GM06990 (cell line): ENCODE measurements at regions not wholly inside any gene's neighbourhood (a gene's known extent, or its start where the extent isn't known, plus 50 kb on each side); places are given as distances from the start of the nearest gene placed in this dataset.
A peak's percentile ranks its signal among the peaks of the same experiment; 100 is the strongest.

Experiments used
- DNase-seq: peaks from one replicate; pipeline ENCODE4 v3.0.0-alpha.2; 2011; ENCODE audit not compliant: insufficient read length; ENCODE audit errors: extremely low read depth
- H3K27me3 ChIP-seq: replicated peaks from 2 replicates; pipeline ENCODE4 v1.6.0; 2011; ENCODE audit warnings: low read length; ENCODE audit not compliant: control insufficient read depth, insufficient read depth
- H3K36me3 ChIP-seq: 2 replicates; pipeline ENCODE4 v1.5.1; 2011; ENCODE audit warnings: low read length; ENCODE audit not compliant: control insufficient read depth, insufficient read depth
- H3K4me3 ChIP-seq: replicated peaks from 2 replicates; pipeline ENCODE4 v1.5.1; 2011; ENCODE audit warnings: low read depth, mild to moderate bottlenecking, control low read depth, low read length
- CTCF ChIP-seq: IDR thresholded peaks from 2 replicates; pipeline ENCODE4 v1.5.1; 2011; ENCODE audit warnings: low read length, control low read depth, mild to moderate bottlenecking, inconsistent platforms; ENCODE audit not compliant: insufficient read depth, poor library complexity, severe bottlenecking

GRCh38 chrX:51437521-51437920 lies 58.9 kb downstream of the NUDT11 start:
- no peak overlapping the region for H3K4me3 ChIP-seq
- no peak for TF ChIP-seq CTCF
- no peak for DNase-seq
- H3K36me3 ChIP-seq: no peaks in the 10 kb centered on the region
- no peaks in the 10 kb centered on the region for H3K27me3 ChIP-seq

- Histone ChIP-seq H3K4me3 (no peak overlapping the region), H3K27me3 (no peaks in the 10 kb centered on the region), H3K36me3 (no peaks in the 10 kb centered on the region)
- no peak for DNase-seq
- no peak for TF ChIP-seq CTCF
Observed at GRCh38 chrX:51435101-51435500, 61.3 kb downstream of the NUDT11 start.

GRCh38 chrX:51421972-51422597 lies 74.3 kb downstream of the NUDT11 start:
- DNase-seq: no peak
- H3K36me3 ChIP-seq: no peaks in the 10 kb centered on the region
- TF ChIP-seq CTCF: no peak
- no peak overlapping the region for H3K4me3 ChIP-seq
- no peaks in the 10 kb centered on the region for H3K27me3 ChIP-seq

- TF ChIP-seq CTCF: peak; percentile 69
Observed at GRCh38 chrX:51420610-51421009, 75.8 kb downstream of the NUDT11 start.

GRCh38 chrX:51408462-51408861 lies 75.8 kb downstream of the NUDT10 start:
- H3K4me3 ChIP-seq: no peak overlapping the region
- no peaks in the 10 kb centered on the region for H3K27me3 ChIP-seq
- no peak for DNase-seq
- no peaks in the 10 kb centered on the region for H3K36me3 ChIP-seq
- no peak for TF ChIP-seq CTCF

More at GRCh38 chrX:51420610-51421009, 75.8 kb downstream of the NUDT11 start:
- no peaks in the 10 kb centered on the region for H3K27me3 ChIP-seq
- no peaks in the 10 kb centered on the region for H3K36me3 ChIP-seq
- DNase-seq: no peak
- H3K4me3 ChIP-seq: no peak overlapping the region
